GM12878 (cell line): ENCODE measurements at regions not wholly inside any gene's neighbourhood (a gene's known extent, or its start where the extent isn't known, plus 50 kb on each side); places are given as distances from the start of the nearest gene placed in this dataset.

Experiments used
- ATF3 ChIP-seq: IDR thresholded peaks from 2 replicates; pipeline ENCODE4 v1.6.1; 2011; ENCODE audit warnings: low read depth, mild to moderate bottlenecking, low read length, moderate library complexity, borderline replicate concordance; ENCODE audit errors: extremely low read depth
- GABPA ChIP-seq: IDR thresholded peaks from 2 replicates; pipeline ENCODE4 v1.6.1; 2014; ENCODE audit warnings: antibody characterized with exemption, low read depth, mild to moderate bottlenecking, inconsistent platforms
- HDAC6 ChIP-seq: fragments of 200-600 bp; sonication (generic); IDR thresholded peaks from one replicate; pipeline ENCODE4 v1.8.0; 2017; ENCODE audit warnings: antibody characterized with exemption; ENCODE audit not compliant: unreplicated experiment
- POLR2A ChIP-seq: IDR thresholded peaks from 2 replicates; pipeline ENCODE4 v1.6.1; 2011; ENCODE audit warnings: low read depth, mild to moderate bottlenecking, low read length
- POLR2AphosphoS5 ChIP-seq: IDR thresholded peaks from 2 replicates; pipeline ENCODE4 v1.6.1; 2011; ENCODE audit warnings: mild to moderate bottlenecking, low read length, inconsistent platforms
- RAD51 ChIP-seq: fragments of 450-650 bp; IDR thresholded peaks from 2 replicates; pipeline ENCODE4 v1.6.1; 2016; ENCODE audit warnings: moderate library complexity, mild to moderate bottlenecking, inconsistent platforms
- RB1 ChIP-seq: fragments of 450-650 bp; formaldehyde crosslinking; IDR thresholded peaks from 2 replicates; pipeline ENCODE4 v1.6.1; 2017; ENCODE audit warnings: mild to moderate bottlenecking, borderline replicate concordance
- RFX5 ChIP-seq: IDR thresholded peaks from 2 replicates; pipeline ENCODE4 v1.6.1; 2011; ENCODE audit warnings: low read depth, low read length, improper control_type of control experiment
- SIN3A ChIP-seq: IDR thresholded peaks from 2 replicates; pipeline ENCODE4 v1.6.1; 2012; ENCODE audit warnings: low read depth, low read length, improper control_type of control experiment
- TAF1 ChIP-seq: IDR thresholded peaks from 2 replicates; pipeline ENCODE4 v1.6.1; 2011; ENCODE audit warnings: mild to moderate bottlenecking, low read depth, low read length, borderline replicate concordance
- TBL1XR1 ChIP-seq: IDR thresholded peaks from 2 replicates; pipeline ENCODE4 v1.6.1; 2012; ENCODE audit warnings: low read depth, low read length, improper control_type of control experiment
- TF ChIP-seq, protein P1 (sequence below), 3 experiments: IDR thresholded peaks in 2 of 3; conservative IDR thresholded peaks in 1 of 3; 2 replicates each; pipeline ENCODE4 v1.5.1; 2011; ENCODE audit warnings: low read depth in 3 of 3, low read length in 3 of 3, mild to moderate bottlenecking in 3 of 3, control low read depth in 2 of 3, moderate library complexity in 2 of 3, inconsistent platforms in 1 of 3, mixed read lengths in 1 of 3; ENCODE audit not compliant: control insufficient read depth in 2 of 3, insufficient read depth in 1 of 3; ENCODE audit errors: extremely low read depth in 1 of 3
- TF ChIP-seq, protein P2 (sequence below): fragments of 450-650 bp; IDR thresholded peaks from 2 replicates; pipeline ENCODE4 v1.6.1; 2016; ENCODE audit warnings: mild to moderate bottlenecking

- TF ChIP-seq RAD51 = no peak
- TF ChIP-seq RFX5 = no peak
- no peak for TF ChIP-seq HDAC6
- TF ChIP-seq, protein P1, sequence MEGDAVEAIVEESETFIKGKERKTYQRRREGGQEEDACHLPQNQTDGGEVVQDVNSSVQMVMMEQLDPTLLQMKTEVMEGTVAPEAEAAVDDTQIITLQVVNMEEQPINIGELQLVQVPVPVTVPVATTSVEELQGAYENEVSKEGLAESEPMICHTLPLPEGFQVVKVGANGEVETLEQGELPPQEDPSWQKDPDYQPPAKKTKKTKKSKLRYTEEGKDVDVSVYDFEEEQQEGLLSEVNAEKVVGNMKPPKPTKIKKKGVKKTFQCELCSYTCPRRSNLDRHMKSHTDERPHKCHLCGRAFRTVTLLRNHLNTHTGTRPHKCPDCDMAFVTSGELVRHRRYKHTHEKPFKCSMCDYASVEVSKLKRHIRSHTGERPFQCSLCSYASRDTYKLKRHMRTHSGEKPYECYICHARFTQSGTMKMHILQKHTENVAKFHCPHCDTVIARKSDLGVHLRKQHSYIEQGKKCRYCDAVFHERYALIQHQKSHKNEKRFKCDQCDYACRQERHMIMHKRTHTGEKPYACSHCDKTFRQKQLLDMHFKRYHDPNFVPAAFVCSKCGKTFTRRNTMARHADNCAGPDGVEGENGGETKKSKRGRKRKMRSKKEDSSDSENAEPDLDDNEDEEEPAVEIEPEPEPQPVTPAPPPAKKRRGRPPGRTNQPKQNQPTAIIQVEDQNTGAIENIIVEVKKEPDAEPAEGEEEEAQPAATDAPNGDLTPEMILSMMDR (IDR thresholded peaks at IDR 0.05 in 2 of 3, conservative IDR thresholded peaks at IDR 0.05 in 1 of 3; ENCODE audit: control insufficient read depth in 2 of 3, extremely low read depth in 1 of 3, insufficient read depth in 1 of 3, low read depth in 3 of 3, low read length in 3 of 3) = no peak
- no peak for TF ChIP-seq POLR2A
- no peak for TF ChIP-seq ATF3
- TF ChIP-seq TAF1 = no peak
- TF ChIP-seq GABPA = no peak
- no peak for TF ChIP-seq TBL1XR1
- TF ChIP-seq, protein P2, sequence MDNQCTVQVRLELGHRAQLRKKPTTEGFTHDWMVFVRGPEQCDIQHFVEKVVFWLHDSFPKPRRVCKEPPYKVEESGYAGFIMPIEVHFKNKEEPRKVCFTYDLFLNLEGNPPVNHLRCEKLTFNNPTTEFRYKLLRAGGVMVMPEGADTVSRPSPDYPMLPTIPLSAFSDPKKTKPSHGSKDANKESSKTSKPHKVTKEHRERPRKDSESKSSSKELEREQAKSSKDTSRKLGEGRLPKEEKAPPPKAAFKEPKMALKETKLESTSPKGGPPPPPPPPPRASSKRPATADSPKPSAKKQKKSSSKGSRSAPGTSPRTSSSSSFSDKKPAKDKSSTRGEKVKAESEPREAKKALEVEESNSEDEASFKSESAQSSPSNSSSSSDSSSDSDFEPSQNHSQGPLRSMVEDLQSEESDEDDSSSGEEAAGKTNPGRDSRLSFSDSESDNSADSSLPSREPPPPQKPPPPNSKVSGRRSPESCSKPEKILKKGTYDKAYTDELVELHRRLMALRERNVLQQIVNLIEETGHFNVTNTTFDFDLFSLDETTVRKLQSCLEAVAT = no peak
- TF ChIP-seq SIN3A = no peak
- no peak for TF ChIP-seq POLR2AphosphoS5
- no peak for TF ChIP-seq RB1
These were observed 96.4 kb upstream of the SOX5 start for GRCh38 chr12:24045816-24046257.
